ENCODE measurements at regions not wholly inside any gene's neighbourhood (a gene's known extent, or its start where the extent isn't known, plus 50 kb on each side); places are given as distances from the start of the nearest gene placed in this dataset.
A peak's percentile ranks its signal among the peaks of the same experiment; 100 is the strongest.

DNA sequence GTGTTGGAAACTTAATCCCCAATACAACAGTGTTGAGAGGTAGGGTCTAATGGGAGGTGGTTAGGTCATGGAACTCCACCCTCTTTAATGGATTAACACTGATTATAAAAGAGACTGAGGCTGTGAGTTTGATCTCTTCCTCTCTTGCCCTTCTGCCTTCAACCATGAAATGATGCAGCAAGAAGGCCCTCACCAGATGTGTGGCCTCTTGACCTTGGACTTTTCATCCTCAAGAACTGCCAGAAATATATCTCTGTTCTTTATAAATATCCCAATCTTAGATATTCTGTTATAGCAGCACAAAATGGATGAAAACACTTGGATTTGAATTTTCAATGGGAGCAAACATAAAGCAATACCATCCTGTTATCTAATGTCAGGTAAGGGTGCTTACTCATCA, 67.6 kb downstream of the NMUR2 start:
- Histone ChIP-seq H3K4me1 (ENCODE audit: control insufficient read depth, insufficient read depth, low read length) (no peaks in the 10 kb centered on the region), H3K27ac (ENCODE audit: low read depth, low read length) (no peak overlapping the region), H3K36me3 (ENCODE audit: control insufficient read depth, insufficient read depth, low read length) (no peaks in the 10 kb centered on the region), H3K27me3 (ENCODE audit: control insufficient read depth, insufficient read depth, low read length) (no peaks in the 10 kb centered on the region), H3K4me3 (ENCODE audit: low read depth, low read length) (no peak overlapping the region), H3K9me3 (ENCODE audit: control insufficient read depth, insufficient read depth, low read length) (no peaks in the 10 kb centered on the region)
- DNase-seq (ENCODE audit: low read depth in 4 of 6, low spot score in 6 of 6): no peak

DNA sequence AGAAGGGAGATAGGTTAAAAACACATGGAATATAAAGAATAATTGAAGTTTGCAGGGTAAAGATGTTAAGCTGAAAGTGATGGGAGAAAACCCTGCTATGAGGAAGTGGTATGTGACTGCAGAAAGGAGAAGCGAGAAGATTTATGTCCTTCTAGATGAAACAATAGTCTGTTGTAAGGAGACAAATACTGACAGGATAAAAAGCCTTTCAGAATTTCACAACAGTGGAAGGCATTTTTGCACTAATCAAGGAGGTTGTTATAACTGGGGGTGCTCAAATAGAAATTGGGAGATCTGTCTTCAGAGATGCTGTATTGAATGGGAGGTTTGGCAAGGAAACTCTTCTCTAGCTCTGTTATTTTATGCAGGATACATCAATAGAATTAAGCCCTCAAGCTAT, 69.6 kb downstream of the NMUR2 start:
- Histone ChIP-seq H3K27ac (ENCODE audit: low read depth, low read length) (no peak overlapping the region), H3K27me3 (ENCODE audit: control insufficient read depth, insufficient read depth, low read length) (no peaks in the 10 kb centered on the region), H3K36me3 (ENCODE audit: control insufficient read depth, insufficient read depth, low read length) (no peaks in the 10 kb centered on the region), H3K4me1 (ENCODE audit: control insufficient read depth, insufficient read depth, low read length) (no peaks in the 10 kb centered on the region), H3K4me3 (ENCODE audit: low read depth, low read length) (no peak overlapping the region), H3K9me3 (ENCODE audit: control insufficient read depth, insufficient read depth, low read length) (no peaks in the 10 kb centered on the region)
- 33% methylated on average over 1 of the region's 1 CpG for WGBS (ENCODE audit: insufficient coverage)
- DNase-seq (ENCODE audit: low read depth in 4 of 6, low spot score in 6 of 6): no peak

DNA sequence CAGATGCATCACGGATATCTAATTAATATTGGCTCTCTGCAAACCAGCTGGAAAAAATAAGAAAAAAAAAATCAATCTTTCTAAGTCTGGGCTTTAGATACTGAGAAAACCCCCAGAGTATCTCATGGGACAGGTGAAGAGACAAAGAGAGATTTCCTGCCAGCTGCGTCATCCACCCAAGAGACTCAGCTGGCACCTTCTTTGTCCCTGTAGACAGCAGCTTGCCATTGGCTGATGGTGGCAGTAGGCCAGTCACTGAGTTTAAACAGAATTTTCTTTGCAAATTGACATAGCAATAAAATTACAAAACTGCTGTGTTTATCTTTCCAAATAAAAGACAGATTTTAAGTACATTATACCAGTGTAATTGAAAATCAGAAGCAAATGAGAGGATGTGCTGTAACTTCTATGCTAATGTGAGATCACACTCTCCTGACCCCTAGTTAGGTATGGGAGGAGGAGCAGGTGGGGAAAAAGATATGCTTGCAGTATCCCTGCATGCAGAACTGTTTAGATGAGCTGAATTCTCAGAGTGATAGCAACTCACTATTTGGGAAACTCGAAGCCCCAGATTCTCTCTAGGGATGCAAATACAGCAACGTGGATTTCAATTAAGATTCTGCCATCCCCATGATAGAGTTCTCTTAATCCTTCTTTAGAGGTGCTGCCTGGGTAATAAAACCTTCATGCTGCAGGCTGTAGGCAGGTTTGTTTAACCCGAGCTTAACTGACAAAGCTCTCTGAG, 72.2 kb downstream of the NMUR2 start:
- H3K36me3 ChIP-seq (ENCODE audit: control insufficient read depth, insufficient read depth, low read length): no peaks in the 10 kb centered on the region
- WGBS (ENCODE audit: insufficient coverage): 73% methylated on average over 4 of the region's 5 CpGs
- peak in 2 of 6 donors; percentile 46 to 72 for DNase-seq (ENCODE audit: low read depth in 4 of 6, low spot score in 6 of 6)

DNA sequence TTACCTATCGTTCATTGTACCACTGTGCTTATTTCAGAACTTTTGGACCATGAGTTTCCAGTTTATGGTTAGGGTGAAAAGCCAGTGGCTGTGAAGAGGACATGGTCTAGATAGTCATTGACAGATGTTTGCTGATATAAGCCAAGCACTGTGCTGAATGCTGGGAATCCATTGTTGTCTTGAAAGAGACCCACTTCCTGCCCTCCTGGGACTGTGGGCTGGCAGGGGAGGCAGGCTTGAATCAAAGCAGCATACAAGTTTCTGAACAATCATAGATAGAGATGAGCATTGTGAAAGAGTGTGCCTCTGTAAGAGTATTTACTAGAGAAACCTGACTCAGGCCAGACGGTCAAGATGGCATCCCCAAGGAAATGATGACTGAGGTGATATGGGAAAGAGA, 73.4 kb downstream of the NMUR2 start:
- H3K4me1 ChIP-seq (ENCODE audit: control insufficient read depth, insufficient read depth, low read length): no peaks in the 10 kb centered on the region
- no peak overlapping the region for H3K4me3 ChIP-seq (ENCODE audit: low read depth, low read length)
- 75% methylated on average over 1 of the region's 2 CpGs for WGBS (ENCODE audit: insufficient coverage)
- H3K9me3 ChIP-seq (ENCODE audit: control insufficient read depth, insufficient read depth, low read length): no peaks in the 10 kb centered on the region
- DNase-seq (ENCODE audit: low read depth in 4 of 6, low spot score in 6 of 6): no peak
- no peaks in the 10 kb centered on the region for H3K27me3 ChIP-seq (ENCODE audit: control insufficient read depth, insufficient read depth, low read length)
- H3K36me3 ChIP-seq (ENCODE audit: control insufficient read depth, insufficient read depth, low read length): no peaks in the 10 kb centered on the region
- H3K27ac ChIP-seq (ENCODE audit: low read depth, low read length): no peak overlapping the region

More for the DNA sequence above, 72.2 kb downstream of the NMUR2 start:
- H3K27me3 ChIP-seq (ENCODE audit: control insufficient read depth, insufficient read depth, low read length): no peaks in the 10 kb centered on the region
- H3K4me3 ChIP-seq (ENCODE audit: low read depth, low read length): no peak overlapping the region
- H3K4me1 ChIP-seq (ENCODE audit: control insufficient read depth, insufficient read depth, low read length): no peaks in the 10 kb centered on the region
- H3K9me3 ChIP-seq (ENCODE audit: control insufficient read depth, insufficient read depth, low read length): no peaks in the 10 kb centered on the region
- H3K27ac ChIP-seq (ENCODE audit: low read depth, low read length): no peak overlapping the region

DNA sequence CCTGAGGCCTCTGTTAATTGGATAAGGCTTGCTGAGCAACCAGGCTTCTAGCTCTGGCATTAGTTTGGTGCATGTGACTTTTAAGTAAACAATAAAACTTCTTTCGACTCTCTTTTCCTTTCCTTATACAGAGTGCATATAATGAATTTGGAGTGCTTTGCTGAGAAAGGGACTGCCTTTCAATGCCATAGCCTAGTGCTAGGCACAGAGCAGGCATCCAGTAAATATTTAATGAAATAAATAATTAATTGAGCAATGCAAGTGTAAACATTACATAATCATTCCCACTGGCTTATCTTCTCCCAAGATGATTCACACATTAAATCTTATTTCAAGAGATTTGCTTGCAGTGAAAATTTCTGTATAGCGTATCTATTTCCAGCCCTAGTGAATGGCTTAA, 74.1 kb downstream of the NMUR2 start:
- WGBS (ENCODE audit: insufficient coverage): no CpG with 5 or more reads among the region's 2 CpGs
- H3K4me1 ChIP-seq (ENCODE audit: control insufficient read depth, insufficient read depth, low read length): no peaks in the 10 kb centered on the region
- no peaks in the 10 kb centered on the region for H3K27me3 ChIP-seq (ENCODE audit: control insufficient read depth, insufficient read depth, low read length)
- no peaks in the 10 kb centered on the region for H3K9me3 ChIP-seq (ENCODE audit: control insufficient read depth, insufficient read depth, low read length)
- no peak for DNase-seq (ENCODE audit: low read depth in 4 of 6, low spot score in 6 of 6)
- H3K4me3 ChIP-seq (ENCODE audit: low read depth, low read length): no peak overlapping the region
- no peaks in the 10 kb centered on the region for H3K36me3 ChIP-seq (ENCODE audit: control insufficient read depth, insufficient read depth, low read length)
- no peak overlapping the region for H3K27ac ChIP-seq (ENCODE audit: low read depth, low read length)

DNA sequence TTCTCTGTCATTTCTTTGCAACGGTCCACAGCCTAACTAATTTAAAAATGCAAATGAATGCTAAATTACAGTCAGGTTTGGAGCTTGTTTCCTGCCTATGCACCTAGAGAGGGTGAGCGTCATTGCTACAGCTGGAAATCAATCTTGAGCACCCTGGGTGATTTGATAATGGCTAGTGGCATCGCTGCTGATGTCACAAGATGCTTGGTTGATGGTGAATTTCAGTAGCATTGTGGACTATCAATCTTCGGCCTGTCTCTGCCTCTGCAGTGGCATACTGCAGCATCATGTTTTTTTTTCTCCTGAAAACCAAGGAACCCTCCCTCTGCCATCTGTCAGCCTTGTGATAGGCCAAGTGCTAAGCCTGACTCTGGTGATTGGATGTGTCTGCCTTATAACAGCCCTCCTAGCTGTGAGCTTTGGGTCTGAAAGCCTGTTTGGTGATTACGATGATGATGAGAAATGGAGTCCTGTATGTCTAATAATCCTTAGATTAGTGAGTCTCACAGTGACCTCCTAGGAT, 75.3 kb downstream of the NMUR2 start:
- H3K4me1 ChIP-seq (ENCODE audit: control insufficient read depth, insufficient read depth, low read length): no peaks in the 10 kb centered on the region
- H3K36me3 ChIP-seq (ENCODE audit: control insufficient read depth, insufficient read depth, low read length): no peaks in the 10 kb centered on the region
- no peaks in the 10 kb centered on the region for H3K9me3 ChIP-seq (ENCODE audit: control insufficient read depth, insufficient read depth, low read length)
- H3K4me3 ChIP-seq (ENCODE audit: low read depth, low read length): no peak overlapping the region
- no peak overlapping the region for H3K27ac ChIP-seq (ENCODE audit: low read depth, low read length)
- WGBS (ENCODE audit: insufficient coverage): 66% methylated on average over 2 of the region's 5 CpGs
- H3K27me3 ChIP-seq (ENCODE audit: control insufficient read depth, insufficient read depth, low read length): no peaks in the 10 kb centered on the region
- peak in 2 of 6 donors; percentile 22 to 91 for DNase-seq (ENCODE audit: low read depth in 4 of 6, low spot score in 6 of 6)

DNA sequence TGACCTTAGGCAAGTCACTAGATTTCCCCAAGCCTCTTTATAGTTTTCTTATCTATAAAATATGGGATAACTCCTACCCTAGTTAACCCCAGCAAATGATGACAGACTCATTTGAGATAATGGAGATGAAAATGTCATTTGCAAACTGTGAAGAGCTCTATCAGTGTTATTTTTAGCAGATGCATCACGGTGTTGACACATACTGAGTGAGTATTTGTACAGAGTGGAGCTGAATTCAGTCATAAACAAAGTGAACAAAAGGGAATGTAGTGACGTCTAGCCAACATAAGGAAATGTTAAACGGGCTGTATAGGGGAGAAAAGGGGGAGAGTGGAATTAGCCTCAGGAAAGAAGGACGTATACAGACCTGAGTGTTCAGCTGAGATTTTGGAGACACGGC, 75.9 kb downstream of the NMUR2 start:
- WGBS (ENCODE audit: insufficient coverage): 45% methylated on average over 4 of the region's 5 CpGs
- DNase-seq (ENCODE audit: low read depth in 4 of 6, low spot score in 6 of 6): no peak
- Histone ChIP-seq H3K27me3 (ENCODE audit: control insufficient read depth, insufficient read depth, low read length) (no peaks in the 10 kb centered on the region), H3K36me3 (ENCODE audit: control insufficient read depth, insufficient read depth, low read length) (no peaks in the 10 kb centered on the region), H3K9me3 (ENCODE audit: control insufficient read depth, insufficient read depth, low read length) (no peaks in the 10 kb centered on the region), H3K4me3 (ENCODE audit: low read depth, low read length) (no peak overlapping the region), H3K4me1 (ENCODE audit: control insufficient read depth, insufficient read depth, low read length) (no peaks in the 10 kb centered on the region), H3K27ac (ENCODE audit: low read depth, low read length) (no peak overlapping the region)

DNA sequence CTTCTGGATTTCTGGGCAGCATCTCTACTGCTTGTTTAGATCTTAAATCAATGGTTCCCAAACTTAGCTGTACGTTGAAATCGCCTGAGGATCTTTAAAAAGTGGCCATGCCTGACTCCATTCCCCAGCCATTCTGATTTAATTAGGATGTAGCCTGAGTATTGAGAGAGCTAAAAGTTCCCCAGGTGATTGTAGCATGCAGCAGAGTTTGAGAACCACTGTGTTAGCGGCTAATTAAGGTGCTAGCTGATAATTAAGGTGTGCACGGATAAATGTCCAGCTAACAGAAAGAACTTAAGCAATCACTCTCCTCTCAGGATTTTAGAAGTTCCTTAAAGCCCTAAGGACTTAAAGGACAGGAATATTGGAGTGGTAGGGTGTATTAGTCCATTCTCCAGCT, 89.1 kb downstream of the NMUR2 start:
- Histone ChIP-seq H3K27me3 (ENCODE audit: control insufficient read depth, insufficient read depth, low read length) (no peaks in the 10 kb centered on the region), H3K36me3 (ENCODE audit: control insufficient read depth, insufficient read depth, low read length) (no peaks in the 10 kb centered on the region), H3K9me3 (ENCODE audit: control insufficient read depth, insufficient read depth, low read length) (no peaks in the 10 kb centered on the region), H3K4me3 (ENCODE audit: low read depth, low read length) (no peak overlapping the region), H3K4me1 (ENCODE audit: control insufficient read depth, insufficient read depth, low read length) (no peaks in the 10 kb centered on the region), H3K27ac (ENCODE audit: low read depth, low read length) (no peak overlapping the region)
- DNase-seq (ENCODE audit: low read depth in 4 of 6, low spot score in 6 of 6): peak in 1 of 6 donors; percentile 55
- 86% methylated on average over 1 of the region's 4 CpGs for WGBS (ENCODE audit: insufficient coverage)

DNA sequence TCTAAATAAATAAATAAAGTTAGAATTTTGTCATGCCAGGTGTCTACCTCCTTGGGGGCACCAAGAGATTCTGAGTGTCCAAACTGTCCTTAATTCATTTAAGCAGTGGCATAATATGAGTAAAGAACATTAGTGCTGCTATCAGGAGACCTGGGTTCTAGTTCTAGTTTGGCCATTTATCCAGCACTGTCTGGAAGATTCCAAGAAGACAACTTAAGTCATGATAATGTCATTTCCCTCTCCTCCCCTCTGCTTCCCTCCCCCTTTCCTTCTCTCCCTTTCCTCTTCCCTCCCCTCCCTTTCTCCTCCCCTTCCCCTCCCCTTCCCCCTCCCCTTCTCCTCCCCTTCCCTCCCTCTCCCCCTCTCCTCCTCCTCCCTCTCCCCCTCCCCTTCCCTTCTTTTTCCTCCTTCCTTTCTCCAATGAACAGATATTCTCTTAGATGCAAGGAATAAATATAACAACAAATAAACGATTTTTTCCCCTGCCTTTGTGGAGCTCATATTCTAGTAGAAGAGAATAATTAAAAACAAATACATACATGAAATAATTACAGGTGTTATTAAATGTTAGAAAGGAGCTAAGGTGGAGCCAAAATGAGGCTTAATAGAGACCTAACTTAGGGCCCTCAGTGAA, 90.8 kb downstream of the NMUR2 start:
- no peaks in the 10 kb centered on the region for H3K27me3 ChIP-seq (ENCODE audit: control insufficient read depth, insufficient read depth, low read length)
- WGBS (ENCODE audit: insufficient coverage): no CpG with 5 or more reads among the region's 1 CpG
- no peaks in the 10 kb centered on the region for H3K36me3 ChIP-seq (ENCODE audit: control insufficient read depth, insufficient read depth, low read length)

DNA sequence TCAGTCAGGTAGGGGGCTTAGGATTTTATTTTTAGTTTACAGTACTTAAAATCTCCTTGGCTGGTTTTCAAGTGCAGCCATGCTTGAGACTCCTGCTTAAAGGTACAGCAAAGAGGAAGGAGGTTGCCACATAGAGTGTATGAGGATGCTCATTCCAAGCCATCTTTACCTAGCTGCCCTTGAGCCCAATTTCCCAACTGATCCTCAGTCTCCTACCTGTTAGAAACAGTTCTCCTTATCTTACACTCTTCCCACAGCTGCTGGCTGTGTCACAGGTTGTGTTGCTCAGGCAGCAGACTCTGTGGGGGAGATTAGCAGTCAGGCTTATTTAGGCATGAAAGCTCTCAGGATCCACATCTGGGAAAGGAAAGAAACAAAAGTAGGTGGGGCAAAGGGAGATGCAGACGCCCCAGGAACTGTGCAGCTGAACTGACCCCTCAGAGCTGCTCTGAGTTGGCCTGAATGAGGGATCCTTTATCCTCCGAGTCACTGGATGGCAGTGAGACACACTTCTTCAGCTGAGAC, 95.1 kb downstream of the NMUR2 start:
- Histone ChIP-seq H3K4me1 (ENCODE audit: control insufficient read depth, insufficient read depth, low read length) (no peaks in the 10 kb centered on the region), H3K27ac (ENCODE audit: low read depth, low read length) (no peak overlapping the region), H3K9me3 (ENCODE audit: control insufficient read depth, insufficient read depth, low read length) (no peaks in the 10 kb centered on the region), H3K4me3 (ENCODE audit: low read depth, low read length) (no peak overlapping the region), H3K36me3 (ENCODE audit: control insufficient read depth, insufficient read depth, low read length) (no peaks in the 10 kb centered on the region), H3K27me3 (ENCODE audit: control insufficient read depth, insufficient read depth, low read length) (no peaks in the 10 kb centered on the region)
- no peak for DNase-seq (ENCODE audit: low read depth in 4 of 6, low spot score in 6 of 6)
- WGBS (ENCODE audit: insufficient coverage): 33% methylated on average over 1 of the region's 2 CpGs

More for the DNA sequence above, 90.8 kb downstream of the NMUR2 start:
- Histone ChIP-seq H3K9me3 (ENCODE audit: control insufficient read depth, insufficient read depth, low read length) (no peaks in the 10 kb centered on the region), H3K4me3 (ENCODE audit: low read depth, low read length) (no peak overlapping the region), H3K27ac (ENCODE audit: low read depth, low read length) (no peak overlapping the region), H3K4me1 (ENCODE audit: control insufficient read depth, insufficient read depth, low read length) (no peaks in the 10 kb centered on the region)
- DNase-seq (ENCODE audit: low read depth in 4 of 6, low spot score in 6 of 6): no peak

Data from spinal cord (tissue), 9 donors.